ENCODE measurements at regions not wholly inside any gene's neighbourhood (a gene's known extent, or its start where the extent isn't known, plus 50 kb on each side); places are given as distances from the start of the nearest gene placed in this dataset.
"Not testable (repeated sequence)": the region's sequence is repeated elsewhere in the genome, so short reads cannot be mapped to it uniquely, and the experiment has no call there.

GRCh38 chr4:84145176-84145575 is 353.9 kb downstream of the NKX6-1 start:
- Histone ChIP-seq H3K36me3 (no peaks in the 10 kb centered on the region), H3K4me3 (no peak overlapping the region), H3K27me3 (no peaks in the 10 kb centered on the region), H3K9me3 (no peaks in the 10 kb centered on the region), H3K27ac (no peak overlapping the region), H3K4me1 (ENCODE audit: insufficient read depth) (no peaks in the 10 kb centered on the region)
- no peak for DNase-seq
- WGBS, 3 donors: 39 to 70% (median 45%) methylated on average over 3 of the region's 3 CpGs
- intact Hi-C loops (cut with DNase I): no loop called here
- TF ChIP-seq CTCF (IDR thresholded peaks at IDR 0.05): no peak
- no peak for TF ChIP-seq EP300 (IDR thresholded peaks at IDR 0.05)
- no peak for TF ChIP-seq POLR2A (IDR thresholded peaks at IDR 0.05)

GRCh38 chr4:84126911-84127310 is 372.2 kb downstream of the NKX6-1 start:
- H3K27me3 ChIP-seq; H3K4me1 ChIP-seq (ENCODE audit: insufficient read depth); DNase-seq; H3K27ac ChIP-seq; H3K9me3 ChIP-seq; H3K4me3 ChIP-seq; H3K36me3 ChIP-seq; intact Hi-C loops (cut with DNase I): not testable (repeated sequence)
- WGBS, 3 donors: 50 to 74% (median 62%) methylated on average over 18 to 20 of the region's 20 CpGs

- DNase-seq: no peak
- TF ChIP-seq EP300 (IDR thresholded peaks at IDR 0.05): no peak
- no peak for TF ChIP-seq POLR2A (IDR thresholded peaks at IDR 0.05)
- no peak for TF ChIP-seq CTCF (IDR thresholded peaks at IDR 0.05)
- intact Hi-C loops (cut with DNase I): no loop called here
- H3K4me1 ChIP-seq (ENCODE audit: insufficient read depth): no peaks in the 10 kb centered on the region
- H3K27me3 ChIP-seq: no peaks in the 10 kb centered on the region
- no peaks in the 10 kb centered on the region for H3K9me3 ChIP-seq
- H3K4me3 ChIP-seq: no peak overlapping the region
- H3K27ac ChIP-seq: no peak overlapping the region
- H3K36me3 ChIP-seq: no peaks in the 10 kb centered on the region
- 66 to 73% (median 72%) methylated on average over 5 of the region's 5 CpGs for WGBS, 3 donors
Measured at GRCh38 chr4:84126061-84126787, 372.9 kb downstream of the NKX6-1 start.

- H3K4me3 ChIP-seq: no peak overlapping the region
- no peak overlapping the region for H3K27ac ChIP-seq
- no peaks in the 10 kb centered on the region for H3K4me1 ChIP-seq (ENCODE audit: insufficient read depth)
- TF ChIP-seq EP300 (IDR thresholded peaks at IDR 0.05) (no peak), POLR2A (IDR thresholded peaks at IDR 0.05) (no peak), CTCF (IDR thresholded peaks at IDR 0.05) (no peak)
- no peaks in the 10 kb centered on the region for H3K27me3 ChIP-seq
- H3K9me3 ChIP-seq: no peaks in the 10 kb centered on the region
- WGBS, 3 donors: 21 to 44% (median 22%) methylated on average over 1 of the region's 1 CpG
- intact Hi-C loops (cut with DNase I): no loop called here
- no peak for DNase-seq
- H3K36me3 ChIP-seq: no peaks in the 10 kb centered on the region
Measured at GRCh38 chr4:84110040-84110439, 389.1 kb downstream of the NKX6-1 start.

GRCh38 chr4:84101653-84102625 is 397.2 kb downstream of the NKX6-1 start:
- intact Hi-C loops (cut with DNase I); DNase-seq; H3K27ac ChIP-seq; H3K36me3 ChIP-seq; H3K27me3 ChIP-seq; H3K9me3 ChIP-seq; H3K4me1 ChIP-seq (ENCODE audit: insufficient read depth); H3K4me3 ChIP-seq: not testable (repeated sequence)
- WGBS, 3 donors: 80 to 89% (median 83%) methylated on average over 9 of the region's 9 CpGs
